ENCODE measurements at regions not wholly inside any gene's neighbourhood (a gene's known extent, or its start where the extent isn't known, plus 50 kb on each side); places are given as distances from the start of the nearest gene placed in this dataset.

GRCh38 chr18:67433971-67434370 is 82.5 kb downstream of the DSEL start:
- Histone ChIP-seq H3K4me3 (ENCODE audit: insufficient read depth, low read length) (no peak overlapping the region), H3K79me2 (ENCODE audit: insufficient read depth, low read length) (no peaks in the 10 kb centered on the region), H3K27ac (ENCODE audit: low read depth, low read length) (no peak overlapping the region), H3K27me3 (ENCODE audit: insufficient read depth, low read length) (no peaks in the 10 kb centered on the region), H3K9me3 (ENCODE audit: low read depth, low read length) (no peaks in the 10 kb centered on the region), H3K4me1 (ENCODE audit: insufficient read depth, low read length) (no peaks in the 10 kb centered on the region), H3K4me2 (ENCODE audit: insufficient read depth, low read length) (no peak overlapping the region), H4K20me1 (ENCODE audit: insufficient read depth, low read length) (no peaks in the 10 kb centered on the region), H2AFZ (ENCODE audit: low read length) (no peak overlapping the region), H3K36me3 (ENCODE audit: insufficient read depth, low read length) (no peaks in the 10 kb centered on the region)
- no peak for DNase-seq (ENCODE audit: insufficient read length, low spot score, missing footprints)
- TF ChIP-seq CTCF (IDR thresholded peaks at IDR 0.05; ENCODE audit: extremely low read depth, low read depth, low read length): no peak

GRCh38 chr18:67432806-67433205 is 83.7 kb downstream of the DSEL start:
- Histone ChIP-seq H3K27ac (ENCODE audit: low read depth, low read length) (no peak overlapping the region), H3K36me3 (ENCODE audit: insufficient read depth, low read length) (no peaks in the 10 kb centered on the region), H3K4me2 (ENCODE audit: insufficient read depth, low read length) (no peak overlapping the region), H3K27me3 (ENCODE audit: insufficient read depth, low read length) (no peaks in the 10 kb centered on the region), H3K79me2 (ENCODE audit: insufficient read depth, low read length) (no peaks in the 10 kb centered on the region), H3K4me1 (ENCODE audit: insufficient read depth, low read length) (peaks cover 10% of the 10 kb centered on the region), H2AFZ (ENCODE audit: low read length) (peak overlapping the region; percentile 80), H3K4me3 (ENCODE audit: insufficient read depth, low read length) (no peak overlapping the region), H3K9me3 (ENCODE audit: low read depth, low read length) (no peaks in the 10 kb centered on the region), H4K20me1 (ENCODE audit: insufficient read depth, low read length) (no peaks in the 10 kb centered on the region)
- peak; percentile 32 for DNase-seq (ENCODE audit: insufficient read length, low spot score, missing footprints)
- TF ChIP-seq CTCF (IDR thresholded peaks at IDR 0.05; ENCODE audit: extremely low read depth, low read depth, low read length): no peak

GRCh38 chr18:67428805-67429204 is 87.7 kb downstream of the DSEL start:
- TF ChIP-seq CTCF (IDR thresholded peaks at IDR 0.05; ENCODE audit: extremely low read depth, low read depth, low read length): no peak
- no peaks in the 10 kb centered on the region for H3K27me3 ChIP-seq (ENCODE audit: insufficient read depth, low read length)
- H3K79me2 ChIP-seq (ENCODE audit: insufficient read depth, low read length): no peaks in the 10 kb centered on the region
- no peaks in the 10 kb centered on the region for H4K20me1 ChIP-seq (ENCODE audit: insufficient read depth, low read length)
- no peaks in the 10 kb centered on the region for H3K9me3 ChIP-seq (ENCODE audit: low read depth, low read length)
- peak overlapping the region; percentile 72 for H3K27ac ChIP-seq (ENCODE audit: low read depth, low read length)
- peak; percentile 80 for DNase-seq (ENCODE audit: insufficient read length, low spot score, missing footprints)
- no peak overlapping the region for H2AFZ ChIP-seq (ENCODE audit: low read length)
- peak overlapping the region; percentile 4 for H3K4me3 ChIP-seq (ENCODE audit: insufficient read depth, low read length)
- peak overlapping the region; percentile 53 for H3K4me2 ChIP-seq (ENCODE audit: insufficient read depth, low read length)
- peaks cover 36% of the 10 kb centered on the region for H3K4me1 ChIP-seq (ENCODE audit: insufficient read depth, low read length)
- H3K36me3 ChIP-seq (ENCODE audit: insufficient read depth, low read length): no peaks in the 10 kb centered on the region

GRCh38 chr18:67428158-67428557 is 88.4 kb downstream of the DSEL start:
- Histone ChIP-seq H3K36me3 (ENCODE audit: insufficient read depth, low read length) (no peaks in the 10 kb centered on the region), H3K79me2 (ENCODE audit: insufficient read depth, low read length) (no peaks in the 10 kb centered on the region), H3K27ac (ENCODE audit: low read depth, low read length) (peak overlapping the region; percentile 72), H3K4me3 (ENCODE audit: insufficient read depth, low read length) (no peak overlapping the region), H4K20me1 (ENCODE audit: insufficient read depth, low read length) (no peaks in the 10 kb centered on the region), H3K9me3 (ENCODE audit: low read depth, low read length) (no peaks in the 10 kb centered on the region), H2AFZ (ENCODE audit: low read length) (no peak overlapping the region), H3K27me3 (ENCODE audit: insufficient read depth, low read length) (no peaks in the 10 kb centered on the region), H3K4me2 (ENCODE audit: insufficient read depth, low read length) (peak overlapping the region; percentile 53), H3K4me1 (ENCODE audit: insufficient read depth, low read length) (peaks cover 36% of the 10 kb centered on the region)
- DNase-seq (ENCODE audit: insufficient read length, low spot score, missing footprints): no peak
- no peak for TF ChIP-seq CTCF (IDR thresholded peaks at IDR 0.05; ENCODE audit: extremely low read depth, low read depth, low read length)
